CD4-positive, alpha-beta memory T cell (primary cell): ENCODE measurements at regions not wholly inside any gene's neighbourhood (a gene's known extent, or its start where the extent isn't known, plus 50 kb on each side); places are given as distances from the start of the nearest gene placed in this dataset.

ENCODE experiments used
- CTCF ChIA-PET: fragments of 350-600 bp; sonication (Branson Sonifier 250); formaldehyde crosslinking; loops from one replicate; lab custom pipeline; 2021; ENCODE audit warnings: inconsistent platforms; ENCODE audit not compliant: partially characterized antibody; lab: Charles Lee
- POLR2A ChIA-PET: fragments of 350-600 bp; sonication (Branson Sonifier 250); formaldehyde crosslinking; loops from one replicate; lab custom pipeline; 2021; ENCODE audit not compliant: partially characterized antibody; lab: Charles Lee
- DNase-seq, 5 donors: peaks; one replicate each; pipeline versions ENCODE4 v3.0.0 to v3.0.0-alpha.2; 2020 to 2022; ENCODE audit warnings: mixed read lengths in 1 of 5
- H3K27ac ChIP-seq: one replicate; pipeline ENCODE4 v1.7.0; 2013; ENCODE audit warnings: low read depth, low read length
- H3K27me3 ChIP-seq: 2 replicates; pipeline ENCODE4 v1.7.0; 2013; ENCODE audit warnings: mild to moderate bottlenecking, low read length, moderate library complexity; ENCODE audit not compliant: insufficient read depth
- H3K36me3 ChIP-seq: 2 replicates; pipeline ENCODE4 v1.7.0; 2013; ENCODE audit warnings: mild to moderate bottlenecking, low read length, moderate library complexity; ENCODE audit not compliant: insufficient read depth
- H3K4me1 ChIP-seq: 2 replicates; pipeline ENCODE4 v1.7.0; 2013; ENCODE audit warnings: mild to moderate bottlenecking, low read length, moderate library complexity; ENCODE audit not compliant: insufficient read depth
- H3K4me3 ChIP-seq, 2 donors: one replicate each; pipeline ENCODE4 v1.7.0; 2013; ENCODE audit warnings: low read length in 2 of 2, mild to moderate bottlenecking in 1 of 2
- H3K9me3 ChIP-seq, 2 donors: one replicate each; pipeline ENCODE4 v1.7.0; 2013; ENCODE audit warnings: low read length in 2 of 2, control low read depth in 1 of 2; ENCODE audit not compliant: control insufficient read depth in 1 of 2
- H3K27ac Mint-ChIP-seq, 7 donors: one replicate each; pipeline ENCODE4 v1.8.0; 2020 to 2021; ENCODE audit warnings: mixed read lengths in 7 of 7, mild to moderate bottlenecking in 6 of 7, inconsistent platforms in 3 of 7, moderate library complexity in 3 of 7
- H3K27me3 Mint-ChIP-seq, 2 donors: one replicate each; pipeline ENCODE4 v1.8.0; 2020 to 2021; ENCODE audit warnings: mixed read lengths in 2 of 2
- H3K36me3 Mint-ChIP-seq, 2 donors: one replicate each; pipeline ENCODE4 v1.8.0; 2020 to 2021; ENCODE audit warnings: mixed read lengths in 2 of 2, inconsistent platforms in 1 of 2, mild to moderate bottlenecking in 1 of 2
- H3K4me1 Mint-ChIP-seq, 4 donors: one replicate each; pipeline ENCODE4 v1.8.0; 2020 to 2021; ENCODE audit warnings: mixed read lengths in 4 of 4, mild to moderate bottlenecking in 1 of 4
- H3K4me3 Mint-ChIP-seq, 8 donors: one replicate each; pipeline ENCODE4 v1.8.0; 2020 to 2021; ENCODE audit warnings: mixed read lengths in 8 of 8, mild to moderate bottlenecking in 7 of 8, moderate library complexity in 6 of 8, inconsistent platforms in 3 of 8
- H3K9me3 Mint-ChIP-seq, 8 donors: one replicate each; pipeline ENCODE4 v1.8.0; 2020 to 2021; ENCODE audit warnings: mixed read lengths in 8 of 8, mild to moderate bottlenecking in 5 of 8, inconsistent platforms in 3 of 8, moderate library complexity in 1 of 8
- intact Hi-C: fragments of 100-400 bp; cut with micrococcal nuclease; formaldehyde crosslinking; loops from one replicate; pipeline ENCODE4 v1.15.1; 2023

GRCh38 chr4:129334136-129334535 lies 238.2 kb downstream of the C4orf33 start:
- intact Hi-C loops, result no loop called here
- no peaks in the 10 kb centered on the region for H3K36me3 ChIP-seq
- ChIA-PET POLR2A (no interaction called here), CTCF (no interaction called here)
- Mint-ChIP-seq H3K27me3 (peaks cover 5 to 9% of the 10 kb centered on the region in 2 donors), H3K36me3 (no peaks in the 10 kb centered on the region), H3K9me3 (peaks cover 0 to 3% (median 0%) of the 10 kb centered on the region in 8 donors), H3K4me1 (no peaks in the 10 kb centered on the region), H3K4me3 (no peak overlapping the region), H3K27ac (no peak overlapping the region)
- no peaks in the 10 kb centered on the region for H3K27me3 ChIP-seq
- no peaks in the 10 kb centered on the region for H3K4me1 ChIP-seq
- H3K27ac ChIP-seq, result no peak overlapping the region
- H3K4me3 ChIP-seq, result no peak overlapping the region
- H3K9me3 ChIP-seq, result no peaks in the 10 kb centered on the region
- no peak for DNase-seq

- no peaks in the 10 kb centered on the region for H3K4me1 Mint-ChIP-seq
- H3K27me3 ChIP-seq, result no peaks in the 10 kb centered on the region
- H3K27ac Mint-ChIP-seq, result no peak overlapping the region
- no peak overlapping the region for H3K4me3 ChIP-seq
- DNase-seq, result no peak
- H3K9me3 Mint-ChIP-seq, result peaks cover 0 to 3% (median 0%) of the 10 kb centered on the region in 8 donors
- ChIA-PET POLR2A (no interaction called here), CTCF (no interaction called here)
- H3K4me1 ChIP-seq, result no peaks in the 10 kb centered on the region
- H3K36me3 ChIP-seq, result no peaks in the 10 kb centered on the region
- no peaks in the 10 kb centered on the region for H3K36me3 Mint-ChIP-seq
- H3K4me3 Mint-ChIP-seq, result no peak overlapping the region
- intact Hi-C loops, result no loop called here
- H3K9me3 ChIP-seq, result no peaks in the 10 kb centered on the region
- H3K27me3 Mint-ChIP-seq, result peaks cover 5 to 10% of the 10 kb centered on the region in 2 donors
- no peak overlapping the region for H3K27ac ChIP-seq
Observed at GRCh38 chr4:129335276-129335675, 239.3 kb downstream of the C4orf33 start.

- H3K4me1 Mint-ChIP-seq, result no peaks in the 10 kb centered on the region
- H3K27ac Mint-ChIP-seq, result peak overlapping the region in 1 of 7 donors; percentile 19
Observed at GRCh38 chr4:129335818-129336217, 239.9 kb downstream of the C4orf33 start.

GRCh38 chr4:129336457-129337227 lies 240.7 kb downstream of the C4orf33 start:
- H3K27me3 ChIP-seq, result no peaks in the 10 kb centered on the region
- H3K4me1 ChIP-seq, result no peaks in the 10 kb centered on the region
- Mint-ChIP-seq H3K27me3 (peaks cover 5 to 8% of the 10 kb centered on the region in 2 donors), H3K9me3 (peaks cover 0 to 3% (median 0%) of the 10 kb centered on the region in 8 donors), H3K4me3 (no peak overlapping the region), H3K27ac (no peak overlapping the region), H3K4me1 (no peaks in the 10 kb centered on the region), H3K36me3 (no peaks in the 10 kb centered on the region)
- ChIA-PET CTCF (interaction anchor here (0.6 kb wide), 1 partner anchor 1490 kb away, joined by 5 read pairs; no protein-coding TSS in a partner anchor), POLR2A (no interaction called here)
- H3K4me3 ChIP-seq, result no peak overlapping the region
- H3K9me3 ChIP-seq, result no peaks in the 10 kb centered on the region
- no peaks in the 10 kb centered on the region for H3K36me3 ChIP-seq
- intact Hi-C loops, result no loop called here
- no peak overlapping the region for H3K27ac ChIP-seq
- DNase-seq, result no peak

More at GRCh38 chr4:129335818-129336217, 239.9 kb downstream of the C4orf33 start:
- no peak overlapping the region for H3K27ac ChIP-seq
- H3K4me3 ChIP-seq, result no peak overlapping the region
- ChIA-PET CTCF (no interaction called here), POLR2A (no interaction called here)
- H3K27me3 Mint-ChIP-seq, result peaks cover 5 to 8% of the 10 kb centered on the region in 2 donors
- no peaks in the 10 kb centered on the region for H3K36me3 Mint-ChIP-seq
- no peak overlapping the region for H3K4me3 Mint-ChIP-seq
- no peak for DNase-seq
- H3K36me3 ChIP-seq, result no peaks in the 10 kb centered on the region
- peaks cover 0 to 3% (median 0%) of the 10 kb centered on the region in 8 donors for H3K9me3 Mint-ChIP-seq
- H3K4me1 ChIP-seq, result no peaks in the 10 kb centered on the region
- no peaks in the 10 kb centered on the region for H3K27me3 ChIP-seq
- intact Hi-C loops, result no loop called here
- H3K9me3 ChIP-seq, result no peaks in the 10 kb centered on the region

GRCh38 chr4:129337228-129337620 lies 241.3 kb downstream of the C4orf33 start:
- Histone ChIP-seq H3K27me3 (no peaks in the 10 kb centered on the region), H3K4me1 (no peaks in the 10 kb centered on the region), H3K27ac (no peak overlapping the region), H3K4me3 (no peak overlapping the region), H3K36me3 (no peaks in the 10 kb centered on the region), H3K9me3 (no peaks in the 10 kb centered on the region)
- Mint-ChIP-seq H3K4me3 (no peak overlapping the region), H3K36me3 (no peaks in the 10 kb centered on the region), H3K9me3 (peaks cover 0 to 3% (median 0%) of the 10 kb centered on the region in 8 donors), H3K4me1 (peaks cover 0 to 2% (median 0%) of the 10 kb centered on the region in 4 donors), H3K27ac (no peak overlapping the region), H3K27me3 (peaks cover 5 to 8% of the 10 kb centered on the region in 2 donors)
- intact Hi-C loops, result no loop called here
- ChIA-PET CTCF (interaction anchor here (0.6 kb wide), 1 partner anchor 1491 kb away, joined by 5 read pairs; no protein-coding TSS in a partner anchor), POLR2A (no interaction called here)
- DNase-seq, result no peak

- H3K4me1 ChIP-seq, result no peaks in the 10 kb centered on the region
- CTCF ChIA-PET, result interaction anchor here (1.9 kb wide), 1 partner anchor 10 kb away, joined by 7 read pairs; no protein-coding TSS in a partner anchor
- intact Hi-C loops, result no loop called here
- POLR2A ChIA-PET, result no interaction called here
- Mint-ChIP-seq H3K27me3 (peaks cover 2 to 7% of the 10 kb centered on the region in 2 donors), H3K36me3 (no peaks in the 10 kb centered on the region), H3K27ac (no peak overlapping the region), H3K4me1 (peaks cover 0 to 5% (median 2%) of the 10 kb centered on the region in 4 donors), H3K4me3 (no peak overlapping the region), H3K9me3 (peaks cover 0 to 3% (median 0%) of the 10 kb centered on the region in 8 donors)
- no peaks in the 10 kb centered on the region for H3K9me3 ChIP-seq
- DNase-seq, result no peak
- no peaks in the 10 kb centered on the region for H3K27me3 ChIP-seq
- H3K4me3 ChIP-seq, result no peak overlapping the region
- H3K27ac ChIP-seq, result no peak overlapping the region
- no peaks in the 10 kb centered on the region for H3K36me3 ChIP-seq
Observed at GRCh38 chr4:129342819-129343408, 247.0 kb downstream of the C4orf33 start.

GRCh38 chr4:129344058-129344457 lies 248.1 kb downstream of the C4orf33 start:
- ChIA-PET POLR2A (no interaction called here), CTCF (interaction anchor here (1.9 kb wide), 1 partner anchor 9 kb away, joined by 7 read pairs; no protein-coding TSS in a partner anchor)
- H3K27me3 ChIP-seq, result no peaks in the 10 kb centered on the region
- Mint-ChIP-seq H3K9me3 (no peaks in the 10 kb centered on the region), H3K36me3 (no peaks in the 10 kb centered on the region), H3K27me3 (peaks cover 0 to 4% of the 10 kb centered on the region in 2 donors), H3K4me3 (no peak overlapping the region), H3K27ac (no peak overlapping the region), H3K4me1 (peaks cover 0 to 5% (median 2%) of the 10 kb centered on the region in 4 donors)
- H3K4me3 ChIP-seq, result no peak overlapping the region
- no peak overlapping the region for H3K27ac ChIP-seq
- intact Hi-C loops, result no loop called here
- H3K36me3 ChIP-seq, result no peaks in the 10 kb centered on the region
- DNase-seq, result no peak
- H3K9me3 ChIP-seq, result no peaks in the 10 kb centered on the region
- H3K4me1 ChIP-seq, result no peaks in the 10 kb centered on the region
